ENCODE measurements at regions not wholly inside any gene's neighbourhood (a gene's known extent, or its start where the extent isn't known, plus 50 kb on each side); places are given as distances from the start of the nearest gene placed in this dataset.

- WGBS, 2 donors, result 83 to 87% methylated on average over 3 of the region's 3 CpGs
- no peak overlapping the region for H3K4me3 ChIP-seq (ENCODE audit: low read depth, poor library complexity, severe bottlenecking)
- TF ChIP-seq POLR2A (IDR thresholded peaks at IDR 0.05) (no peak), CTCF (IDR thresholded peaks at IDR 0.05) (no peak)
- no peak for DNase-seq (ENCODE audit: low spot score in 2 of 2)
- intact Hi-C loops (cut with DNase I; ENCODE audit: low total_unique reads), result no loop called here
These were observed 116.8 kb upstream of the AGA start for GRCh38 chr4:177558995-177559394.

- no peak for DNase-seq (ENCODE audit: low spot score in 2 of 2)
- TF ChIP-seq POLR2A (IDR thresholded peaks at IDR 0.05) (no peak), CTCF (IDR thresholded peaks at IDR 0.05) (no peak)
- 90 to 91% methylated on average over 4 of the region's 4 CpGs for WGBS, 2 donors
These were observed 119.9 kb upstream of the AGA start for GRCh38 chr4:177562163-177562562.

GRCh38 chr4:177562859-177563258 is 120.6 kb upstream of the AGA start:
- no peak overlapping the region for H3K4me3 ChIP-seq (ENCODE audit: low read depth, poor library complexity, severe bottlenecking)
- 89 to 97% methylated on average over 1 of the region's 1 CpG for WGBS, 2 donors
- TF ChIP-seq POLR2A (IDR thresholded peaks at IDR 0.05) (no peak), CTCF (IDR thresholded peaks at IDR 0.05) (no peak)
- no peak for DNase-seq (ENCODE audit: low spot score in 2 of 2)
- intact Hi-C loops (cut with DNase I; ENCODE audit: low total_unique reads), result loop anchor here (10.0 kb wide), 1 partner anchor 1742 kb away; no protein-coding TSS in a partner anchor

More at GRCh38 chr4:177562163-177562562, 119.9 kb upstream of the AGA start:
- no peak overlapping the region for H3K4me3 ChIP-seq (ENCODE audit: low read depth, poor library complexity, severe bottlenecking)
- intact Hi-C loops (cut with DNase I; ENCODE audit: low total_unique reads), result loop anchor here (10.0 kb wide), 1 partner anchor 1743 kb away; no protein-coding TSS in a partner anchor

GRCh38 chr4:177566691-177567090 is 124.5 kb upstream of the AGA start:
- TF ChIP-seq POLR2A (IDR thresholded peaks at IDR 0.05) (no peak), CTCF (IDR thresholded peaks at IDR 0.05) (no peak)
- WGBS, 2 donors, result 71 to 75% methylated on average over 5 of the region's 5 CpGs
- DNase-seq (ENCODE audit: low spot score in 2 of 2), result no peak
- intact Hi-C loops (cut with DNase I; ENCODE audit: low total_unique reads), result loop anchor here (10.0 kb wide), 1 partner anchor 1738 kb away; no protein-coding TSS in a partner anchor
- H3K4me3 ChIP-seq (ENCODE audit: low read depth, poor library complexity, severe bottlenecking), result no peak overlapping the region

- DNase-seq (ENCODE audit: low spot score in 2 of 2), result no peak
- intact Hi-C loops (cut with DNase I; ENCODE audit: low total_unique reads), result loop anchor here (10.0 kb wide), 1 partner anchor 1736 kb away; no protein-coding TSS in a partner anchor
- no peak overlapping the region for H3K4me3 ChIP-seq (ENCODE audit: low read depth, poor library complexity, severe bottlenecking)
- WGBS, 2 donors, result 88 to 94% methylated on average over 3 of the region's 3 CpGs
- TF ChIP-seq POLR2A (IDR thresholded peaks at IDR 0.05) (no peak), CTCF (IDR thresholded peaks at IDR 0.05) (no peak)
These were observed 126.7 kb upstream of the AGA start for GRCh38 chr4:177568931-177569330.

- intact Hi-C loops (cut with DNase I; ENCODE audit: low total_unique reads), result loop anchor here (10.0 kb wide), 1 partner anchor 1735 kb away; no protein-coding TSS in a partner anchor
- TF ChIP-seq CTCF (IDR thresholded peaks at IDR 0.05) (no peak), POLR2A (IDR thresholded peaks at IDR 0.05) (no peak)
- 12 to 21% methylated on average over 1 of the region's 1 CpG for WGBS, 2 donors
- H3K4me3 ChIP-seq (ENCODE audit: low read depth, poor library complexity, severe bottlenecking), result no peak overlapping the region
- no peak for DNase-seq (ENCODE audit: low spot score in 2 of 2)
These were observed 127.2 kb upstream of the AGA start for GRCh38 chr4:177569434-177569833.
